CD14-positive monocyte (primary cell): ENCODE measurements at regions not wholly inside any gene's neighbourhood (a gene's known extent, or its start where the extent isn't known, plus 50 kb on each side); places are given as distances from the start of the nearest gene placed in this dataset.

Source experiments
- DNase-seq, 3 donors: peaks; one replicate each; pipeline ENCODE4 v3.0.0-alpha.2; 2011 to 2022
- H2AFZ ChIP-seq: 2 replicates; pipeline ENCODE4 v1.6.0; 2012; ENCODE audit warnings: mild to moderate bottlenecking, low read depth, low read length, inconsistent platforms; ENCODE audit not compliant: insufficient read depth, poor library complexity, severe bottlenecking
- H3K27ac ChIP-seq, 2 donors: 1 replicate in 1 of 2; 2 replicates in 1 of 2; pipeline ENCODE4 v1.5.1; 2012 to 2013; ENCODE audit warnings: low read length in 2 of 2, control low read depth in 1 of 2, inconsistent platforms in 1 of 2, low read depth in 1 of 2, mild to moderate bottlenecking in 1 of 2
- H3K27me3 ChIP-seq, 2 donors: one replicate each; pipeline versions ENCODE4 v1.6.0 to v1.6.1; 2011 to 2013; ENCODE audit warnings: low read length in 2 of 2; ENCODE audit not compliant: control insufficient read depth in 2 of 2, insufficient read depth in 2 of 2
- H3K36me3 ChIP-seq, 2 donors: replicated peaks in 1 of 2; 1 replicate in 1 of 2; 2 replicates in 1 of 2; pipeline versions ENCODE4 v1.5.1 to v1.6.1; 2012 to 2013; ENCODE audit warnings: low read length in 2 of 2, control low read depth in 1 of 2, inconsistent platforms in 1 of 2, mild to moderate bottlenecking in 1 of 2; ENCODE audit not compliant: insufficient read depth in 2 of 2, control insufficient read depth in 1 of 2
- H3K4me1 ChIP-seq, 2 donors: 1 replicate in 1 of 2; 2 replicates in 1 of 2; pipeline versions ENCODE4 v1.5.1 to v1.6.1; 2012 to 2013; ENCODE audit warnings: low read length in 2 of 2, control low read depth in 1 of 2, inconsistent platforms in 1 of 2, mild to moderate bottlenecking in 1 of 2, moderate library complexity in 1 of 2; ENCODE audit not compliant: insufficient read depth in 2 of 2, control insufficient read depth in 1 of 2
- H3K4me2 ChIP-seq: replicated peaks from 2 replicates; pipeline ENCODE3; 2012; ENCODE audit warnings: low read length, moderate library complexity, mild to moderate bottlenecking; ENCODE audit not compliant: poor library complexity, severe bottlenecking; ENCODE audit errors: extremely low read depth
- H3K4me3 ChIP-seq, 3 experiments: fragments of 200-600 bp in 1 of 3; sonication (generic) in 1 of 3; replicated peaks in 1 of 3; 1 replicate in 2 of 3; 2 replicates in 1 of 3; pipeline ENCODE4 v1.5.1; 2011 to 2013; ENCODE audit warnings: low read length in 3 of 3, mild to moderate bottlenecking in 3 of 3, control low read depth in 2 of 3, low read depth in 2 of 3, inconsistent platforms in 1 of 3, moderate library complexity in 1 of 3
- H3K79me2 ChIP-seq: 2 replicates; pipeline ENCODE4 v1.6.0; 2012; ENCODE audit warnings: mild to moderate bottlenecking, control low read depth, inconsistent platforms, low read length, moderate library complexity; ENCODE audit not compliant: insufficient read depth
- H3K9ac ChIP-seq: 2 replicates; pipeline ENCODE4 v1.6.0; 2017; ENCODE audit warnings: low read length, mild to moderate bottlenecking; ENCODE audit not compliant: insufficient read depth, poor library complexity, severe bottlenecking
- H3K9me3 ChIP-seq, 2 donors: replicated peaks in 1 of 2; 1 replicate in 1 of 2; 2 replicates in 1 of 2; pipeline versions ENCODE4 v1.5.1 to v1.6.1; 2012 to 2013; ENCODE audit warnings: low read length in 2 of 2, control low read depth in 1 of 2; ENCODE audit not compliant: control insufficient read depth in 1 of 2, insufficient read depth in 1 of 2
- H4K20me1 ChIP-seq: 2 replicates; pipeline ENCODE4 v1.6.0; 2012; ENCODE audit warnings: mild to moderate bottlenecking, low read length, control low read depth, moderate library complexity; ENCODE audit not compliant: insufficient read depth
- H3K27ac Mint-ChIP-seq, 7 donors: one replicate each; pipeline ENCODE4 v1.8.0; 2020; ENCODE audit warnings: mild to moderate bottlenecking in 7 of 7, mixed read lengths in 7 of 7, moderate library complexity in 6 of 7, inconsistent platforms in 2 of 7
- H3K27me3 Mint-ChIP-seq, 3 donors: one replicate each; pipeline ENCODE4 v1.8.0; 2021 to 2022; ENCODE audit warnings: low read depth in 3 of 3, mild to moderate bottlenecking in 3 of 3, mixed read lengths in 3 of 3, moderate library complexity in 3 of 3, inconsistent platforms in 1 of 3
- H3K36me3 Mint-ChIP-seq, 2 donors: one replicate each; pipeline ENCODE4 v1.8.0; 2020; ENCODE audit warnings: mixed read lengths in 2 of 2, inconsistent platforms in 1 of 2, mild to moderate bottlenecking in 1 of 2
- H3K4me1 Mint-ChIP-seq: one replicate; pipeline ENCODE4 v1.8.0; 2020; ENCODE audit warnings: mild to moderate bottlenecking, mixed read lengths
- H3K4me3 Mint-ChIP-seq, 2 donors: one replicate each; pipeline ENCODE4 v1.8.0; 2020; ENCODE audit warnings: mild to moderate bottlenecking in 2 of 2, mixed read lengths in 2 of 2, moderate library complexity in 1 of 2
- H3K9me3 Mint-ChIP-seq, 7 donors: one replicate each; pipeline ENCODE4 v1.8.0; 2020 to 2022; ENCODE audit warnings: mixed read lengths in 7 of 7, mild to moderate bottlenecking in 6 of 7, moderate library complexity in 6 of 7, inconsistent platforms in 2 of 7
- CTCF ChIP-seq: fragments of 200-600 bp; IDR thresholded peaks from one replicate; pipeline ENCODE4 v1.8.0; 2022; ENCODE audit warnings: antibody characterized with exemption, mild to moderate bottlenecking
- WGBS: methylation state at CpG from one replicate; pipeline ENCODE4 v1.1.5; 2013; ENCODE audit warnings: missing lambda C conversion rate; ENCODE audit not compliant: insufficient coverage; 5-methylcytosine and 5-hydroxymethylcytosine counted together
- intact Hi-C, 2 donors: fragments of 100-400 bp; cut with micrococcal nuclease; formaldehyde crosslinking; loops; one replicate each; pipeline versions ENCODE4 v1.15.0 to v1.15.1; 2023

DNA sequence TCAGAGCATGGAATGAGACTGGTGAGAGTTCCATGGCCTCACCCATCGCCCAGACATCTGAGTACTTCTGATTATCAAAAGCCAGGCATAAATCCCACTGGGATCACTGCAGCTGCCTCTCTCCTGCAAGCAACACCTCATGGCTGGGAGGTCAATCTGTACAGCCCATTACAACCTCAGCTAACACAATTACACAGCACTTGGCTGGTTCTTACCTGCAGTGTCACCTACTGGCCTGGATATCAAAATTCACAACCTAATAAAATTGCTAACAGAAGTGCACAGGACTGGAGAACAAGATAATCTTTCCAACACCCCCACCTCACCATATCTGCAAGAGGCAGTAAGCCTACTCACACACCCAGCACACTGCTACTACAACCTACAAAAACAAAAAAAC, 341.7 kb upstream of the NDST3 start:
- Mint-ChIP-seq H3K9me3 (peaks cover 0 to 5% (median 2%) of the 10 kb centered on the region in 7 donors), H3K36me3 (no peaks in the 10 kb centered on the region), H3K4me3 (no peak overlapping the region), H3K27ac (no peak overlapping the region), H3K27me3 (peaks cover 0 to 1% (median 1%) of the 10 kb centered on the region in 3 donors), H3K4me1 (no peaks in the 10 kb centered on the region)
- no CpG with 5 or more reads among the region's 1 CpG for WGBS
- no peak overlapping the region for H3K9ac ChIP-seq
- no peaks in the 10 kb centered on the region for H3K4me1 ChIP-seq
- no peaks in the 10 kb centered on the region for H4K20me1 ChIP-seq
- no peaks in the 10 kb centered on the region for H3K36me3 ChIP-seq
- H3K27me3 ChIP-seq, result no peaks in the 10 kb centered on the region
- no peaks in the 10 kb centered on the region for H3K79me2 ChIP-seq
- H3K4me3 ChIP-seq, result no peak overlapping the region
- intact Hi-C loops, result no loop called here
- no peak overlapping the region for H3K27ac ChIP-seq
- no peak for DNase-seq
- no peak overlapping the region for H3K4me2 ChIP-seq
- no peak for TF ChIP-seq CTCF
- H2AFZ ChIP-seq, result no peak overlapping the region
- peaks cover 0 to 8% of the 10 kb centered on the region in 2 donors for H3K9me3 ChIP-seq

DNA sequence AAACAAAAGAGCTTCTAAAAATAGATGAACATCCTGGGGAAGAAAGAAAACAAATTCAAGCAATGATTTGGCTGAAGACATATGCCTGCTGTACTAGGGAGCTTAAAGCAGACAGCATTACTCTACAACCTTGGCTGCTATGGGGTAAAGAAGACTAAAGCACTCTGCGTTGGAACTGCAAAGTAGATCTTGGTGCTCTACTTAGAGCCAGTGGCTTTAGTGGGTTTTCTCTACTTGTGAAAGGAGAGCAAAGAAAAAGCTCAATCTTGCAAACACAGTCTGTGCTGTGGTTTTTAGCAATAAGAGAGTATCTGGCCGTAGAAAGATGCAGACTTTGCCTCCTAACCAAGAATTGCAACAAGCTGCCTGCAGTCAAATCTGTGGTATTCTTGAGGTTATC, 334.7 kb upstream of the NDST3 start:
- Histone ChIP-seq H3K79me2 (no peaks in the 10 kb centered on the region), H3K4me3 (no peak overlapping the region), H3K36me3 (no peaks in the 10 kb centered on the region), H3K9me3 (no peaks in the 10 kb centered on the region), H3K27ac (no peak overlapping the region), H4K20me1 (no peaks in the 10 kb centered on the region), H3K4me2 (no peak overlapping the region), H3K9ac (no peak overlapping the region), H3K4me1 (no peaks in the 10 kb centered on the region), H3K27me3 (no peaks in the 10 kb centered on the region), H2AFZ (no peak overlapping the region)
- no peak for DNase-seq
- Mint-ChIP-seq H3K4me3 (no peak overlapping the region), H3K36me3 (no peaks in the 10 kb centered on the region), H3K27me3 (peaks cover 0 to 3% (median 0%) of the 10 kb centered on the region in 3 donors), H3K9me3 (no peaks in the 10 kb centered on the region), H3K4me1 (no peaks in the 10 kb centered on the region), H3K27ac (no peak overlapping the region)
- TF ChIP-seq CTCF, result no peak
- intact Hi-C loops, result no loop called here
- no CpG with 5 or more reads among the region's 2 CpGs for WGBS
